ENCODE measurements at regions not wholly inside any gene's neighbourhood (a gene's known extent, or its start where the extent isn't known, plus 50 kb on each side); places are given as distances from the start of the nearest gene placed in this dataset.

- Histone ChIP-seq H3K9ac (replicated peaks; ENCODE audit: extremely low read depth, insufficient read depth, low read length) (no peak overlapping the region), H2AFZ (ENCODE audit: low read depth, low read length) (no peak overlapping the region), H4K20me1 (replicated peaks; ENCODE audit: control insufficient read depth, extremely low read depth, insufficient read depth, low read length) (no peaks in the 10 kb centered on the region), H3K9me1 (replicated peaks; ENCODE audit: control insufficient read depth, extremely low read depth, insufficient read depth, low read length) (no peaks in the 10 kb centered on the region), H3K79me2 (ENCODE audit: control insufficient read depth, insufficient read depth, low read length) (no peaks in the 10 kb centered on the region), H3K4me1 (ENCODE audit: control insufficient read depth, extremely low read depth, insufficient read depth, low read length) (no peaks in the 10 kb centered on the region), H3K4me2 (ENCODE audit: insufficient read depth, low read length) (no peak overlapping the region), H3K4me3 (replicated peaks in 1 of 3; ENCODE audit: insufficient read depth in 1 of 3, low read depth in 1 of 3, low read length in 3 of 3) (no peak overlapping the region), H3K9me3 (replicated peaks; ENCODE audit: control insufficient read depth, insufficient read depth, low read length) (peaks cover 2% of the 10 kb centered on the region), H3K27ac (ENCODE audit: insufficient read depth, low read depth, low read length) (no peak overlapping the region), H3K27me3 (ENCODE audit: control insufficient read depth in 2 of 2, insufficient read depth in 2 of 2, low read length in 2 of 2) (no peaks in the 10 kb centered on the region), H3K36me3 (ENCODE audit: control insufficient read depth in 2 of 2, extremely low read depth in 1 of 2, insufficient read depth in 2 of 2, low read length in 2 of 2) (no peaks in the 10 kb centered on the region)
- CTCF ChIA-PET: no interaction called here
- intact Hi-C loops (cut with micrococcal nuclease): no loop called here
- FAIRE-seq (no peak), DNase-seq (ENCODE audit: low read depth, low spot score) (no peak)
- POLR2A ChIA-PET: no interaction called here
- no TSS peak for BruUV-seq (replicated peaks)
- TF ChIP-seq FOS (IDR thresholded peaks at IDR 0.05; ENCODE audit: borderline replicate concordance, insufficient read depth, low read length) (no peak), MYC (IDR thresholded peaks at IDR 0.05; ENCODE audit: low read depth, low read length) (no peak), POLR2A (IDR thresholded peaks at IDR 0.05; ENCODE audit: low read depth, low read length) (no peak), GATA2 (IDR thresholded peaks at IDR 0.05; ENCODE audit: insufficient read depth, insufficient read length, low read depth, low read length) (no peak), MAX (IDR thresholded peaks at IDR 0.05; ENCODE audit: insufficient read depth, insufficient read length) (no peak), CTCF (IDR thresholded peaks at IDR 0.05; ENCODE audit: extremely low read depth in 1 of 2, insufficient read depth in 1 of 2, low read depth in 1 of 2, low read length in 2 of 2) (no peak), JUN (IDR thresholded peaks at IDR 0.05; ENCODE audit: borderline replicate concordance, insufficient read depth, insufficient read length, low read depth) (no peak), EZH2 (IDR thresholded peaks at IDR 0.05; ENCODE audit: borderline replicate concordance, low read depth, low read length, severe bottlenecking) (no peak), POLR2AphosphoS5 (IDR thresholded peaks at IDR 0.05; ENCODE audit: insufficient read depth, low read depth, low read length) (no peak)
- dilution Hi-C loops (cut with MboI; ENCODE audit: extremely low pct_ligation_motif_present, low sequenced_read_pairs): no loop called here
Measured at GRCh38 chr9:103755986-103756385, 338.1 kb upstream of the SMC2 start.
